IMR-90 (cell line): ENCODE measurements at regions not wholly inside any gene's neighbourhood (a gene's known extent, or its start where the extent isn't known, plus 50 kb on each side); places are given as distances from the start of the nearest gene placed in this dataset.

Source experiments
- ATAC-seq: fragments of 200-7000 bp; cut with Tn5 transposase; 2 replicates; pipeline ENCODE4 v1.9.1; 2020; ENCODE audit warnings: low read depth, mild to moderate bottlenecking, moderate library complexity
- BruUV-seq: library from RNA; stranded (reverse); fragments of 400-500 nt; replicated peaks from 2 replicates; lab custom pipeline; 2021; lab: Mats Ljungman, UMichigan
- CTCF ChIA-PET: fragments of 300-600 bp; formaldehyde crosslinking; extraction: SDS; loops from one replicate; lab custom pipeline; 2021; ENCODE audit warnings: antibody characterized with exemption; lab: Yijun Ruan, JAX
- POLR2A ChIA-PET: fragments of 300-600 bp; sonication (Branson Sonifier 250); formaldehyde crosslinking; loops from one replicate; lab custom pipeline; 2022; ENCODE audit warnings: antibody characterized with exemption; ENCODE audit not compliant: unreplicated experiment; lab: Charles Lee
- DNase-seq: peaks from one replicate; pipeline ENCODE4 v3.0.0; 2013
- H2AFZ ChIP-seq: replicated peaks from 2 replicates; pipeline ENCODE3; 2013; ENCODE audit warnings: low read length, mild to moderate bottlenecking; ENCODE audit not compliant: poor library complexity
- H2AK5ac ChIP-seq: 2 replicates; pipeline ENCODE4 v1.6.1; 2013; ENCODE audit warnings: low read depth, low read length, inconsistent platforms
- H2AK9ac ChIP-seq: replicated peaks from 2 replicates; pipeline ENCODE3; 2013; ENCODE audit warnings: mild to moderate bottlenecking, low read depth, low read length, moderate library complexity; ENCODE audit not compliant: poor library complexity
- H2BK120ac ChIP-seq: 2 replicates; pipeline ENCODE4 v1.6.1; 2013; ENCODE audit warnings: low read depth, low read length, inconsistent platforms
- H2BK15ac ChIP-seq: 3 replicates; pipeline ENCODE4 v1.6.1; 2013; ENCODE audit warnings: low read depth, low read length, inconsistent platforms
- H2BK20ac ChIP-seq: 2 replicates; pipeline ENCODE4 v1.6.1; 2013; ENCODE audit warnings: low read depth, mild to moderate bottlenecking, inconsistent platforms, low read length, moderate library complexity
- H2BK5ac ChIP-seq: 2 replicates; pipeline ENCODE4 v1.6.1; 2013; ENCODE audit warnings: mild to moderate bottlenecking, low read depth, low read length, inconsistent platforms; ENCODE audit not compliant: poor library complexity, severe bottlenecking
- H3K14ac ChIP-seq: replicated peaks from 2 replicates; pipeline ENCODE4 v1.6.1; 2013; ENCODE audit warnings: low read depth, low read length, inconsistent platforms
- H3K18ac ChIP-seq: 2 replicates; pipeline ENCODE4 v1.6.1; 2013; ENCODE audit warnings: low read depth, low read length, control low read depth
- H3K23ac ChIP-seq: 2 replicates; pipeline ENCODE4 v1.6.1; 2013; ENCODE audit warnings: low read depth, low read length, inconsistent platforms
- H3K27ac ChIP-seq: 2 replicates; pipeline ENCODE4 v1.5.1; 2013; ENCODE audit warnings: mild to moderate bottlenecking, control low read depth, low read length; ENCODE audit not compliant: insufficient read depth
- H3K27me3 ChIP-seq: 2 replicates; pipeline ENCODE4 v1.6.1; 2013; ENCODE audit warnings: low read length; ENCODE audit not compliant: control insufficient read depth, insufficient read depth
- H3K36me3 ChIP-seq: 2 replicates; pipeline ENCODE4 v1.6.1; 2013; ENCODE audit warnings: low read length, mixed read lengths; ENCODE audit not compliant: control insufficient read depth, insufficient read depth
- H3K4ac ChIP-seq: 2 replicates; pipeline ENCODE4 v1.6.1; 2013; ENCODE audit warnings: low read depth, low read length, inconsistent platforms
- H3K4me1 ChIP-seq: 2 replicates; pipeline ENCODE4 v1.6.1; 2013; ENCODE audit warnings: low read length, mixed read lengths; ENCODE audit not compliant: control insufficient read depth, insufficient read depth
- H3K4me2 ChIP-seq: 2 replicates; pipeline ENCODE4 v1.6.1; 2013; ENCODE audit warnings: low read depth, mild to moderate bottlenecking, control low read depth, low read length, moderate library complexity
- H3K4me3 ChIP-seq: 2 replicates; pipeline ENCODE4 v1.5.1; 2013; ENCODE audit warnings: low read depth, mild to moderate bottlenecking, control low read depth, low read length, moderate library complexity; ENCODE audit not compliant: insufficient read depth
- H3K56ac ChIP-seq: 2 replicates; pipeline ENCODE4 v1.6.1; 2013; ENCODE audit warnings: low read length, inconsistent platforms; ENCODE audit not compliant: insufficient read depth; ENCODE audit errors: extremely low read depth
- H3K79me1 ChIP-seq, 2 experiments: 2 replicates each; pipeline ENCODE4 v1.6.1; 2013; ENCODE audit warnings: low read length in 2 of 2, inconsistent platforms in 1 of 2, low read depth in 1 of 2
- H3K9ac ChIP-seq: 2 replicates; pipeline ENCODE4 v1.6.1; 2013; ENCODE audit warnings: low read depth, low read length, control low read depth
- H3K9me1 ChIP-seq: 2 replicates; pipeline ENCODE4 v1.6.1; 2013; ENCODE audit warnings: low read length, inconsistent platforms; ENCODE audit not compliant: insufficient read depth
- H3K9me3 ChIP-seq: 2 replicates; pipeline ENCODE4 v1.6.1; 2013; ENCODE audit warnings: low read length; ENCODE audit not compliant: control insufficient read depth, insufficient read depth
- H4K20me1 ChIP-seq: 2 replicates; pipeline ENCODE4 v1.6.1; 2013; ENCODE audit warnings: low read length, inconsistent platforms; ENCODE audit not compliant: insufficient read depth
- H4K5ac ChIP-seq: 2 replicates; pipeline ENCODE4 v1.6.1; 2013; ENCODE audit warnings: mild to moderate bottlenecking, low read depth, low read length, control low read depth
- H4K8ac ChIP-seq, 2 experiments: 2 replicates each; pipeline ENCODE4 v1.6.1; 2013; ENCODE audit warnings: low read depth in 2 of 2, low read length in 2 of 2, control low read depth in 1 of 2, inconsistent platforms in 1 of 2
- H4K91ac ChIP-seq: 2 replicates; pipeline ENCODE4 v1.6.1; 2013; ENCODE audit warnings: low read depth, low read length, inconsistent platforms; ENCODE audit not compliant: insufficient read depth
- BHLHE40 ChIP-seq: fragments of 150-350 bp; IDR thresholded peaks from 2 replicates; pipeline ENCODE4 v1.6.1; 2016; ENCODE audit warnings: mild to moderate bottlenecking, low read depth, low read length
- CHD1 ChIP-seq: IDR thresholded peaks from 2 replicates; pipeline ENCODE4 v1.6.1; 2012; ENCODE audit warnings: low read depth, low read length, improper control_type of control experiment
- CTCF ChIP-seq: conservative IDR thresholded peaks from 2 replicates; pipeline ENCODE4 v1.5.1; 2012; ENCODE audit warnings: mild to moderate bottlenecking, low read depth, low read length, improper control_type of control experiment
- SMC3 ChIP-seq: fragments of 150-350 bp; IDR thresholded peaks from 2 replicates; pipeline ENCODE4 v1.6.1; 2016; ENCODE audit warnings: low read depth, mild to moderate bottlenecking, antibody characterized with exemption, low read length, moderate library complexity
- WGBS, 2 experiments: methylation state at CpG; one replicate each; pipeline versions ENCODE4 v1.1.5 to v1.1.7; 2013; ENCODE audit warnings: missing lambda C conversion rate in 2 of 2; ENCODE audit not compliant: insufficient read length in 1 of 2; ENCODE audit errors: extremely low coverage in 2 of 2; 5-methylcytosine and 5-hydroxymethylcytosine counted together
- dilution Hi-C: fragments of 300-500 bp; cut with HindIII; formaldehyde crosslinking; loops from one replicate; pipeline ENCODE4 v1.14.3; 2018; ENCODE audit warnings: low sequenced_read_pairs; ENCODE audit not compliant: unreplicated experiment
- in situ Hi-C: fragments of 300-500 bp; cut with MboI; formaldehyde crosslinking; loops from 3 replicates; pipeline ENCODE4 v1.14.3; 2019; ENCODE audit warnings: low sequenced_read_pairs, inconsistent platforms, mixed read lengths
- intact Hi-C: fragments of 100-400 bp; cut with micrococcal nuclease; formaldehyde crosslinking; loops from 2 replicates; pipeline ENCODE4 v1.10.0; 2022
- TF ChIP-seq, protein P1 (sequence below): fragments of 150-350 bp; IDR thresholded peaks from 2 replicates; pipeline ENCODE4 v1.6.1; 2017; ENCODE audit warnings: mild to moderate bottlenecking, antibody characterized with exemption, low read length, low read depth

- H3K4me2 ChIP-seq: no peak overlapping the region
- H2BK5ac ChIP-seq: no peak overlapping the region
- H3K4ac ChIP-seq: no peak overlapping the region
- no peak overlapping the region for H2BK15ac ChIP-seq
- no peak overlapping the region for H3K23ac ChIP-seq
- no peak overlapping the region for H3K56ac ChIP-seq
- H4K91ac ChIP-seq: no peak overlapping the region
- no peak for DNase-seq
- H4K20me1 ChIP-seq: no peaks in the 10 kb centered on the region
- no peak overlapping the region for H2BK120ac ChIP-seq
- H4K5ac ChIP-seq: no peak overlapping the region
- H2AK9ac ChIP-seq: no peak overlapping the region
- intact Hi-C loops: no loop called here
- H3K4me3 ChIP-seq: no peak overlapping the region
- ChIA-PET CTCF (interaction anchor here (0.6 kb wide), 1 partner anchor 10 kb away, joined by 4 read pairs; no protein-coding TSS in a partner anchor), POLR2A (no interaction called here)
- BruUV-seq: no TSS peak
- H2AK5ac ChIP-seq: no peak overlapping the region
- no peak overlapping the region for H3K18ac ChIP-seq
- no peak overlapping the region for H3K27ac ChIP-seq
- H3K36me3 ChIP-seq: no peaks in the 10 kb centered on the region
- H3K79me1 ChIP-seq: no peaks in the 10 kb centered on the region; a peak in 1 of 4 replicates
- no peaks in the 10 kb centered on the region for H3K27me3 ChIP-seq
- dilution Hi-C loops: no loop called here
- peaks cover 10% of the 10 kb centered on the region for H3K4me1 ChIP-seq
- WGBS, 2 experiments: 83% methylated on average over 1 of the region's 8 CpGs; no CpG with 5 or more reads in 1 of the 2 experiments
- H3K9me3 ChIP-seq: no peaks in the 10 kb centered on the region
- H3K14ac ChIP-seq: no peak overlapping the region
- no peak overlapping the region for H2BK20ac ChIP-seq
- TF ChIP-seq CTCF: no peak
- no peak for TF ChIP-seq CHD1
- TF ChIP-seq BHLHE40: no peak
- TF ChIP-seq, protein P1, sequence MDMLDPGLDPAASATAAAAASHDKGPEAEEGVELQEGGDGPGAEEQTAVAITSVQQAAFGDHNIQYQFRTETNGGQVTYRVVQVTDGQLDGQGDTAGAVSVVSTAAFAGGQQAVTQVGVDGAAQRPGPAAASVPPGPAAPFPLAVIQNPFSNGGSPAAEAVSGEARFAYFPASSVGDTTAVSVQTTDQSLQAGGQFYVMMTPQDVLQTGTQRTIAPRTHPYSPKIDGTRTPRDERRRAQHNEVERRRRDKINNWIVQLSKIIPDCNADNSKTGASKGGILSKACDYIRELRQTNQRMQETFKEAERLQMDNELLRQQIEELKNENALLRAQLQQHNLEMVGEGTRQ: no peak
- no peak for TF ChIP-seq SMC3
- in situ Hi-C loops: no loop called here
- no peak overlapping the region for H2AFZ ChIP-seq
- ATAC-seq: no peak
- no peak overlapping the region for H4K8ac ChIP-seq
- no peak overlapping the region for H3K9ac ChIP-seq
- H3K9me1 ChIP-seq: peaks cover 14% of the 10 kb centered on the region
Observed at GRCh38 chr4:24063731-24064130, 173.9 kb upstream of the PPARGC1A start.
